SJCRH30 (cell line): ENCODE measurements at regions not wholly inside any gene's neighbourhood (a gene's known extent, or its start where the extent isn't known, plus 50 kb on each side); places are given as distances from the start of the nearest gene placed in this dataset.

Source experiments
- DNase-seq, 2 experiments: peaks; one replicate each; pipeline ENCODE4 v3.0.0-alpha.2; 2015 to 2020
- H3K27ac ChIP-seq: fragments of 250-450 bp; sonication (Bioruptor Pico); 2 replicates; pipeline ENCODE4 v1.5.1; 2020; ENCODE audit warnings: mild to moderate bottlenecking, moderate library complexity
- H3K27me3 ChIP-seq: fragments of 250-450 bp; sonication (Bioruptor Pico); 2 replicates; pipeline ENCODE4 v1.5.1; 2020; ENCODE audit warnings: mild to moderate bottlenecking, moderate library complexity
- H3K36me3 ChIP-seq: fragments of 250-450 bp; sonication (Bioruptor Pico); 2 replicates; pipeline ENCODE4 v1.5.1; 2020; ENCODE audit warnings: mild to moderate bottlenecking, moderate library complexity
- H3K4me1 ChIP-seq: fragments of 250-450 bp; sonication (Bioruptor Pico); 2 replicates; pipeline ENCODE4 v1.5.1; 2020; ENCODE audit warnings: mild to moderate bottlenecking, moderate library complexity
- H3K4me3 ChIP-seq: fragments of 250-450 bp; sonication (Bioruptor Pico); 2 replicates; pipeline ENCODE4 v1.5.1; 2020; ENCODE audit warnings: mild to moderate bottlenecking, moderate library complexity
- H3K9me3 ChIP-seq: fragments of 250-450 bp; sonication (Bioruptor Pico); replicated peaks from 2 replicates; pipeline ENCODE4 v1.5.1; 2020; ENCODE audit warnings: mild to moderate bottlenecking, moderate library complexity

DNA sequence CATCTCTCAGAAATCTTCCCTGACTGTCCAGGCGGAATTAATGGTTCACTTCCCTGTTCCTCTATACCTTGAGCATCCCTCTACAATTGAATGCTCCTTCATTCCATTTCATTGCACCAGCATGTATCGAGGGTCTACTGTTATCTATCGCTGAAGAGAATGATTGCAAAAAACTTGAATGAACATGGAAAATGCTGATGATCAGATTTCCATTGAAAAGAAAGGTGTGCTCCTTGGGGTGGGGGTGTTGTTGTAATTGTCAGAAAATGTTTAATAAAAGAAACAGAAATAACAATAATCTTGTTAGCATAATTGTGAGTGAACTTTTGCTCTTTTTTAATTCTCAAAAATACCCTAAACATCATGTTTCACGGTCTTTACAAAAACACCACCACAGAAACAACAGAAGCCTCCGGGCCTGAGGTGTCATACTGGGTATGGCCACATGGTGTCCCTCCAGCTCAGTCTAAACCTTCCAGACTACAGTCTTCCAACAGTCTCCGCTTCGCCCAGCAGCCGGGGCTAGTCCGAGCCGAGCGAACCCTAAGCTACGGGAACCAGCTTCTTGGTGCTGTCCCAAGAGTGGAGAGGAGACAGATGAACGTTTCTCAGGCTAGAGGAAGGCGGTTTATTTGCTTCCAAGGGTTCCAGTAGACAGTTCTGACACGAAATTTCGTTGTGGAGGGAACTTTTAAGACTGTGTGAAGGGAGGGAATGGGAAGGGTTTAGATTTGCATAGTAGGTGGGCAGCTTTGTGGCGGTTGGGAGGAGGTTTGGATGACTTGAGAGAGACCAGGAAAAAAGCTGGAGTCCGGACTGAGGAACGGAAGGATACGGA is 75.8 kb upstream of the ZBED5 start:
- no peaks in the 10 kb centered on the region for H3K9me3 ChIP-seq
- DNase-seq, result peak; percentile 93 to 97
- no peaks in the 10 kb centered on the region for H3K36me3 ChIP-seq
- H3K4me1 ChIP-seq, result peaks cover 6% of the 10 kb centered on the region
- peak overlapping the region; percentile 10; the same call in 1 of the 2 replicates for H3K27ac ChIP-seq
- H3K4me3 ChIP-seq, result peak overlapping the region; percentile 50
- H3K27me3 ChIP-seq, result no peaks in the 10 kb centered on the region

DNA sequence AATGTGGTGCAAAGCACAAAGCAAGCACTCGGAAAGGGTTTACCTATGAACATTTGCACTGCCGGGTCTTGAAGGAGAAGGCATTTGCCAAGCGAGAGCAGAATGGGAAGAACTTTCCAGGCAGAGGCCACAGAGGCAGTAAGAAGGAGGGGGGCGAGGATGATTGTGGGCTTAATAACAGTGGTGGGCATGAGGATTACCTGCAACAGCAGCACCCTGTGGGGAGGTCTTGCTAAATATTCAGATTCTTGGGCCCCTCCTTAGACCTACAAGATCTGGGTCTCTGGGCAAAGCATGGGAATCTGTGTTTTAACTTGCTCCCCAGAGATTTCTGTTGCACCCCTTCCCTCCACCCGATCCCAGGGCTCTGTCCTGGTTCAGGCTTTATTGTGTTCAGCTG is 75.1 kb upstream of the ZBED5 start:
- no peaks in the 10 kb centered on the region for H3K36me3 ChIP-seq
- no peaks in the 10 kb centered on the region for H3K9me3 ChIP-seq
- H3K4me1 ChIP-seq, result peaks cover 6% of the 10 kb centered on the region
- H3K4me3 ChIP-seq, result no peak overlapping the region
- no peaks in the 10 kb centered on the region for H3K27me3 ChIP-seq
- no peak for DNase-seq
- no peak overlapping the region for H3K27ac ChIP-seq

DNA sequence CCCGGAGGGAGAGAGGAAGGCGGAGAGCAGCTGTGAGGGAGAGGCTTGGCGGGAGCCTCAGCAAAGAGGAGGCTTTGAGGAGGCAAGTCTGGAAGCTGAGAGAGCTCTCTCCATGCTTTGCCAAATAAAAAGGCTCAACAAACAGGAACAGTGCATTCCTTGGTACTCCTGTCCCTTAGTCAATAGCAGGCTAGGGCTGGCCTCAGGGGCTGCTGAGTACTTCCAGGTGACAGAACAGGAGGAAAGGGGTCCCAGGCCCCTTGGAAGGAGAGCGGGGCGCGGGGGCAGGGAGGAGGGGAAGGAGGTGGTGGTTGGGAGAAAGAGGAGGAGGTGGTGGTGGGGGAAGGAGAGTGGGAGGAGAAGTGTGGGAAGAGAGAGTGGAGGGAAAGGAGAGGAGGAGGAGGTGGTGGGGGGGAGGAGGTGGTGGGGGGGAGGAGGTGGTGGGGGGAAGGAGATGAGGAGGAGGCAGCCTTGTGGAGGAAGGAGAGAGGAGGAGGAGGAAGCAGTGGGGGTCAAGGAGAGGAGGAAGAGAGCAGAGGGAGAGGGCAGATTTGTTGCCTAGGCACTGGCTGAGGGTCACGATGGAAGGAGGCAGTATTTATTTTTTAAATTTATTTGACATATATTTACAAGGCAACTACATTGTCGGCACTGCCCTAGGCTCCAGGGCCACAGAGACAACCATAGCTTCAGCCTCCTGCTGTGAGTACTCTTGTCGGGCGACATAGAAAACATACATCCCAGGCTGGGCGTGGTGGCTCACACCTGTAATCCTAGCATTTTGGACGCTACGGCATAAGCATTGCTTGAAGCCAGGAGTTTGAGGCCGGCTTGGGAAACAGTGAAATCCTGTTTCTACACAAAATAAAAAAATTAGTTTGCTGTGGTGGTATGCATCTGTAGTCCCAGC is 74.2 kb upstream of the ZBED5 start:
- DNase-seq, result peak in 1 of 2 experiments; percentile 17
- Histone ChIP-seq H3K36me3 (no peaks in the 10 kb centered on the region), H3K27ac (peak overlapping the region; percentile 77), H3K4me3 (peak overlapping the region; percentile 70), H3K4me1 (peaks cover 12% of the 10 kb centered on the region), H3K27me3 (no peaks in the 10 kb centered on the region), H3K9me3 (no peaks in the 10 kb centered on the region)

DNA sequence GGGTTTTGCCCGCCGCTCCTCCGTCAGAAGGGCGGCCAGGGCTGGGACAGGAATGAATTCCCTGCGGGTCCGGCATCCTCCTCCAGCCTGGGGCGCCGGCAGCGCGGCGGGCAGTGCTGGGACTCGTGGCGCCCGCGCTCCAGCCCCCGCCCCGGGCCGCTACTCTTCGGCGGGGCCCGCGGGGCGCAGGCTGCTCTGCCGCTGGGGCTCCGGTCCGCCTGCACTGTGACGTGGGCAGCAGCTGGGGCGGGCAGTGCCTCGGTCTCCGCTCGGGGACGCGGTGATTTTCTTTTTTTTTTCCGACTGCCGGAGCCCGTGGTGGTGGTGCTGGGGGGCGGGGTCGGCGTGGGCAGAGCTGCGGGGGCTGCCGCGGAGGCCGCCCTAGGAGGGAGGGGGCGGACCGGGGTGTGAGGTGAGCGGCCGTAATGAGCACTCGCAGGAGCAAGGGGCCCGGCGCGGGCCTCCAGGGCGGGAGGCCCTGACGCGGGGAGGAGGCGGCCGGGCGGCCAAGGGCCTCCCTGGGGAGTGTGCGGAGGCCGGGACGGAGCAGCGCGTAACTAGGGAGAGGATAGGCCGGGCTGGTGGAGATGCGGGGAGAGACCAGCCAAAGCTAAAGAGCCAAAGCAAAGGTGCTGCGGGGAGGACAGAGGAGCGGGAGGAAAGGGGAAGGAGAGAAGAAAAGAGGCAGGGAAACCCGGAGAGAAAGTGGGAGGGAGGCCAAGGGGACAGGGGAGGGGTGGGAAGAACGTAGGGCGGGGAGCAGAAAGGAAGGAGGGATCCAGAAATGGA is 73.3 kb upstream of the ZBED5 start:
- peaks cover 18% of the 10 kb centered on the region for H3K4me1 ChIP-seq
- no peaks in the 10 kb centered on the region for H3K36me3 ChIP-seq
- H3K27me3 ChIP-seq, result no peaks in the 10 kb centered on the region
- H3K9me3 ChIP-seq, result no peaks in the 10 kb centered on the region
- peak; percentile 85 to 90 for DNase-seq
- peak overlapping the region; percentile 70 for H3K4me3 ChIP-seq
- H3K27ac ChIP-seq, result peak overlapping the region; percentile 77

DNA sequence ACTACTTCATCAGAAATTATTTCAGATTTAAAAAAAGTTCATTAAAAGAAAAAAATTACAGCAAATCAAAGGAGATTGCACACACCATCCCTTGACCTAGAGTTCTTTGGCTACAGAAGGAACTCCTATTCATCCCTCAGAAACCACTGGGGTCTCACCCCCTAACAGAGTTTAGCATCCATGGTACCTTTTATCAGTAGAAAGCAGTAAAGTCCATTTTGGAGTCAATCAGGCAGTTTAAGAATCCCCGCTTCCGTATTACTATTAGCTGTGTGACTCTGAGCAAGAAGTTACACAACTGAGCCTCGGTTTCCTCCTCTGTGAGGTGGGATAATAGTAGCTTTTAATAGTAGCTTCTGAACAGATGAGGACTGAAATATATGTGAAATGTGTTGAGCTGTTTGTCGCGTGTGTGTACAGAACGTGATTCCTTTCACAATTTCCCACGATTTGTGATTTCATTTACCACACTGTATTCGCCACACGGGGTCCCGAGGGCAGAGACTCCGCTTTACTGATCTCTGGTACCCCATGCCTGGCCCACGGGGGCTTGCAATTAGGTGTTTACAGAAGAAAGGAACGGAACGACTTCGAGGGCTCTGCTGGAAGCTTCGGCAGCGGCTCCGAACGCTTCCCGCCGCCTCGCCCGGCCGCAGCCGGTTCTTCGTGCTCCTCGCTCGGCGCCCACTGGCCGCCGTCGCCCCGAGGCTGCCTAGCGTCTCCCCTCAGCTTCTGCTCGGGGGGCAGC is 72.5 kb upstream of the ZBED5 start:
- no peaks in the 10 kb centered on the region for H3K27me3 ChIP-seq
- peak overlapping the region; percentile 70 for H3K4me3 ChIP-seq
- no peaks in the 10 kb centered on the region for H3K36me3 ChIP-seq
- H3K27ac ChIP-seq, result peak overlapping the region; percentile 77
- H3K4me1 ChIP-seq, result peaks cover 25% of the 10 kb centered on the region
- DNase-seq, result peak in 1 of 2 experiments; percentile 61
- H3K9me3 ChIP-seq, result no peaks in the 10 kb centered on the region

DNA sequence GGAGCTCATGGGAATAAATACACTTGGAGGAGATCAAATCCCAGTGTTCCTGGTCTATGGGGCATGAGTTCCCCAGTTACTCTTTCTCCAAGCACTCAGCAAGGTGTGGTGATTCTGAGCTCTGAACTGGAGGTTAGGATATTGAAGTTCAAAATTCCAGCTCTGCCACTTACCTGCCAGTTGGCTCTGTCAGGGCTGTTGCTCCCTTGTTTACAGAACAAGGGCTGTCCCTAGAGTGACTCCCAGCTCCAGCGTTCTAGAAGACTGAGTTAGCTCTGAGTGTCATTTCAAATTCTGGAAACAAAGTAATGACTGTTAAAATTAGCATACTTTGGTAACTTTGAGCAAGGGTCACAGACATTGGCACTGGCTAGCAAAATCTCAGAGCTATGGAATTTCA is 69.7 kb upstream of the ZBED5 start:
- Histone ChIP-seq H3K36me3 (no peaks in the 10 kb centered on the region), H3K9me3 (no peaks in the 10 kb centered on the region), H3K27ac (no peak overlapping the region), H3K4me1 (peaks cover 28% of the 10 kb centered on the region), H3K4me3 (no peak overlapping the region), H3K27me3 (no peaks in the 10 kb centered on the region)
- DNase-seq, result no peak

DNA sequence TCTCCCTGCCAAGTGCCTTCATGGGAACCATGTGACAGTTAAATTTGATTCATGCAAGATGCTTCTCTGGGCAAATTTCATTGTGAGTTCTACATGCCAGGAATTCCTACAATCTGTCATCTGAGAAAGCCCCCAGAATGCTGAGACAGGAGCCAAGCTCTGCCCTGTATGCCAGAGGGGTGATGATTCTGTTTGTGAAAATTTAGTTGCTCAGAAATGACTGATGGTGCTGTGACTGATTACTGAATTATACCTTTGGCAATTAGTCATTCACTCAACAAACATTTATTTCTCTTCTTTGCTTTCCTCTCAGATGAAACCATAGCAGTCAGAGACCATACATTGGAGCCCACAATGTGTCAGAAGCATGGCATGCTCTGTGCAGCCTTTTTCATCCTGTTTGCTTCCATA is 69.0 kb upstream of the ZBED5 start:
- H3K27ac ChIP-seq, result no peak overlapping the region
- DNase-seq, result no peak

DNA sequence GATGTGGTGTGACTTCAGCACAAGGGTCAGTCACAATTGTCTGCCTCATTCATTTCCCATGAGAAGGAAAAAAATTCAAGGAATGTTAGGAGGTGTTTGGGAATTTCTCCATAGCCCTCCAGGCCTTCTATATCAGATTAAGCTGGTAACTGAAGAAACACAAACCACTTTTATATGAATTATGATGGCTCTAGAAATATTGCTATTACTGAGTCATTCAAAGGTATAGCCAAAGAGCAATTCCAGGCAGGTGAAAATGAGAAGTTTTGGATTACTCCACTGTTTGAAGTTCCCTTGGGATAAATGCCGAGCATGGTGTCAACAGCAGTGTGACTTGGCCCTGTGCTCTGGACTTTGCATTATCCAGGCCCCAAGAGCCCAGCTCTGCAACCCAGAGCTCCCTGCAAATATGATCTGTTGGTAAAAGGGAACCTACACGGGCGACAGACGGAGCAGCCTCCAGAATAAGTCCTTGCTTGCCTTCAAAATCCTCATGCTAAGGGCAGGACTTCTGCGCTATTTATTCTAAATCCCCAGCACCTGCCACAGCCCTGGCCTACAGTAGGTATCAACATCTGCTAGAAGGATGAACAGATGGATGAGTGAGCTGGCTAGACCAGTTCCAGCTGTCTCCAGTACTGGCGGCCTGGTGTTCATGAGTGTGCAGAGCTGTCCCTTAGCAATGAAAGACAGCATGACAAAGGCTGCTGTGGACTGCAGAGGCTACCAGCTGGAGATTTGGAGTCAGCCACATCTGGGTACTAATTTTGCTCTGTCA is 67.5 kb upstream of the ZBED5 start:
- H3K36me3 ChIP-seq, result no peaks in the 10 kb centered on the region
- H3K4me3 ChIP-seq, result no peak overlapping the region
- no peaks in the 10 kb centered on the region for H3K27me3 ChIP-seq
- no peaks in the 10 kb centered on the region for H3K9me3 ChIP-seq
- H3K4me1 ChIP-seq, result peaks cover 28% of the 10 kb centered on the region
- peak overlapping the region; percentile 36 for H3K27ac ChIP-seq
- peak; percentile 83 to 89 for DNase-seq

More for the DNA sequence above, 69.0 kb upstream of the ZBED5 start:
- Histone ChIP-seq H3K4me1 (peaks cover 28% of the 10 kb centered on the region), H3K4me3 (no peak overlapping the region), H3K9me3 (no peaks in the 10 kb centered on the region), H3K36me3 (no peaks in the 10 kb centered on the region), H3K27me3 (no peaks in the 10 kb centered on the region)

DNA sequence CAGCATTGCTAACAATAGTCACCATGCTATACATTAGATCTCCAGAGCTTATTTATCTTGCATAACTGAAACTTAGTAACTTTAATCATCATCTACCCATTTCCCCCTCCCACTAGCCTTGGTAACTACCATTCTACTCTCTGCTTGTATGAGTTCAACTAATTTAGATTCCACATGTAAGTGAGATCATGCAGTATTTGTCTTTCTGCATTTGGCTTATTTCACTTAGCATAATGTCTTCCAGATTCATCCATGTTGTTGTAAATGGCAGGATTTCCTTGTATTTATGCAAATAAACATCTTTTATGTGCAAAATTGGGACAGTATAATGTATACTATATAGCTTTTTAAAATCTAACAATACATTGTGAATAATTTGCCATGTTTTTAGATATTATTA is 66.0 kb upstream of the ZBED5 start:
- Histone ChIP-seq H3K36me3 (no peaks in the 10 kb centered on the region), H3K27ac (no peak overlapping the region), H3K4me1 (peaks cover 28% of the 10 kb centered on the region), H3K27me3 (no peaks in the 10 kb centered on the region), H3K4me3 (no peak overlapping the region), H3K9me3 (no peaks in the 10 kb centered on the region)
- no peak for DNase-seq

DNA sequence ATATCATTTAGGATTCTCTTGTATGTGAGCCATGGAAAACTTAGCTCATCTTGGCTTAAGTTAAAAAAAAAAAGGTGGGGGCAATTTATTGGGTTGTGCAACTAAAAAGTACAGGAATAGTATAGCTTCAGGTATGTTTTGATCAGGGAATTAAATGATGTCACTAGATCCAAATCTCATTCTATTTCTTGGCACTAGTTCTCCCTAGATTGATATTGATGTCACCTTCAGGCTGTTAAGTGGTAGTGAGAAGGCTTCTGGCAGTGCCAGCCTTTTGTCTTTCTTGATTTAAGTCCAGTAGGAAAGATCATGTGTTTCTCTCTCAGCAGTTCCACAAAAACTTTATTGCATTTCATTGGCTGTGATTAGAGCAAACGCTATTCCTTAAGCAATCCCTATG is 65.0 kb upstream of the ZBED5 start:
- H3K36me3 ChIP-seq, result no peaks in the 10 kb centered on the region
- H3K4me1 ChIP-seq, result peaks cover 28% of the 10 kb centered on the region
- H3K4me3 ChIP-seq, result no peak overlapping the region
- H3K9me3 ChIP-seq, result peaks cover 5% of the 10 kb centered on the region; the same call in 1 of the 2 replicates
- H3K27ac ChIP-seq, result no peak overlapping the region
- DNase-seq, result no peak
- no peaks in the 10 kb centered on the region for H3K27me3 ChIP-seq

DNA sequence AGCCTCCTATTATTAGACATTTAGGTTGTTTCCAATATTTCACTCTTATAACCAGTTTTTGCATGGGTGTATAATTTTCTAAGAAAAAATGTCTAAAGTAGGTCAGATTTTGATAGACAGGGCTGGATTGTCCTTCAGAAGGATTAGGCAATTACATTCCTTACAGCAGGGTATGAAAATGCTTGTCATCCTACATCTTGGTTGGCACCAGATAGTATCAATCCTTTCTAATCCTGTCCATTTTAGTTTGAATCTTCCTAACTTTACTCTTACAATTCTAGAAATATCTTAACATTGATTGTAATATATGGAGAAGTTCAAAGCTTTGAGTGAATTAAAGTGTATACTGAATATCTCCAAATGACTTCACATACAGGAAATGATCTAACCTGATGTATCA is 63.0 kb upstream of the ZBED5 start:
- Histone ChIP-seq H3K27me3 (no peaks in the 10 kb centered on the region), H3K4me3 (no peak overlapping the region), H3K36me3 (no peaks in the 10 kb centered on the region), H3K9me3 (peaks cover 5% of the 10 kb centered on the region; the same call in 1 of the 2 replicates), H3K27ac (no peak overlapping the region), H3K4me1 (peaks cover 14% of the 10 kb centered on the region)
- no peak for DNase-seq

DNA sequence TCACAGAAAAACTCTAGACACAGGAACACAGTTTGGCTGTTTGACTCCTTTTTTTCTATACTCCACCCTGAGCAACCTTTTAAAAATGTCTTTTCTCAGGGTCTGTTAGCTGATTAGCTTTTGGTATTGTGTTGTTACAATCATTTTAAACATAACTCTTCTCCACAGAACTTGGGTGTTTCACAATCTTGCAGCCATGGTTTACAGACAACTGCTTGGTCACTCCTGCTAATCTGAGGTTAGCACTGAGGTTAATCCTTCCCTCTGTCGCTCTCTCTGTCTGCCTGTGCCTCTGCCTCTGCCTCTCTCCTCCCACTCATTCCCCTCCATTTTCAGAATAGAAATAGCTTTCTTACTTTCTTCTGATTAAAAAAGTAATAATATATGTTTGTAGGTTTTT is 62.4 kb upstream of the ZBED5 start:
- H3K27me3 ChIP-seq, result no peaks in the 10 kb centered on the region
- H3K36me3 ChIP-seq, result no peaks in the 10 kb centered on the region
- peaks cover 5% of the 10 kb centered on the region; the same call in 1 of the 2 replicates for H3K9me3 ChIP-seq
- no peak overlapping the region for H3K4me3 ChIP-seq
- no peak overlapping the region for H3K27ac ChIP-seq
- peaks cover 8% of the 10 kb centered on the region for H3K4me1 ChIP-seq
- peak in 1 of 2 experiments; percentile 19 for DNase-seq

DNA sequence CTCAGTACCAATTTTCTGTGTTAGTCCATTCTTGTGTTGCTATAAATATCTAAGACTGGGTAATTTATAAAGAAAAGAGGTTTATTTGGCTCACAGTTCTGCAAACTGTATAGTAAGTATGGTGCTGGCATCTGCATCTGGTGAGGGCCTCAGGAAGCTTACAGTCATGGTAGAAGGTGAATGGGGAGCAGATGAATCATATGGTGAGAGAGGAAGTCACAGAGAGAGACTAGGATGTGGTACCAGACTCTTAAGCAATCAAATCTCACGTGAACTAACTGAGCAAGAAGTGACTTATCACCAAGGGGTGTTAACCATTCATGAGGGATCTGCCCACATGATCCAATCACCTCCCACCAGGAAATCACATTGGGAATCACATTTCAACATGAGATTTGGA is 60.8 kb upstream of the ZBED5 start:
- no peaks in the 10 kb centered on the region for H3K36me3 ChIP-seq
- H3K27me3 ChIP-seq, result no peaks in the 10 kb centered on the region
- no peak overlapping the region for H3K4me3 ChIP-seq
- no peak overlapping the region for H3K27ac ChIP-seq
- DNase-seq, result no peak
- no peaks in the 10 kb centered on the region; the same call in 1 of the 2 replicates for H3K4me1 ChIP-seq
- peaks cover 5% of the 10 kb centered on the region; the same call in 1 of the 2 replicates for H3K9me3 ChIP-seq
